SKM-1 (cell line): ENCODE measurements at regions not wholly inside any gene's neighbourhood (a gene's known extent, or its start where the extent isn't known, plus 50 kb on each side); places are given as distances from the start of the nearest gene placed in this dataset.

ENCODE experiments used
- DNase-seq: peaks from one replicate; lab custom pipeline; 2025; ENCODE audit not compliant: unreplicated experiment; lab: John Stamatoyannopoulos, UW

DNA sequence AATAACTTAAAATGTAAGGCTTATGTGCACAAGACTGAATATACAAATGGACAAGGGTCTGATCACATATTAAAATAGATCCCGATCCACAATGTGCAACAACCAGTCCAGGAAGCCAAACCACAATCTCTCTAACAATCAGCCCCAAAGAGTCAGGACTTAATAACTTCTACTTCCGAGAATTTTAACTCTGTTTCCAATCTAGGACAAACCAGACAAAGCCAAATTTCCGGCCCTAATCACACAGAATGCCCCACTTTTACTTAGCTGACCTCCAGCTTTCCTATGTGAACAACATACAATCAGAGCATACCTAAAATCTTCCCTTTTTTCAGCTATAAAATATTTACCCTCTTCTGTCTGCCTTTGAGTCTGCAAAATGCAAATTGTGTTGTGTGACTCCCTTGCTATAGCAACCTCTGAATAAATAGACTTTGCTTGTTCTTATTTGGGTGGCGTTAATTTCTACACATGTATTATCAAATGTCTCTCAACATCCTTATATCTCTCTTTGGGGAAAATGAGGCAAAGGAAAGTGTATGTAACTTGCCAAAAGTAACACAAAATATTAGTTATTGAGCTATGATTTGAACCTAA, 381.9 kb upstream of the MC4R start:
- DNase-seq = no peak

DNA sequence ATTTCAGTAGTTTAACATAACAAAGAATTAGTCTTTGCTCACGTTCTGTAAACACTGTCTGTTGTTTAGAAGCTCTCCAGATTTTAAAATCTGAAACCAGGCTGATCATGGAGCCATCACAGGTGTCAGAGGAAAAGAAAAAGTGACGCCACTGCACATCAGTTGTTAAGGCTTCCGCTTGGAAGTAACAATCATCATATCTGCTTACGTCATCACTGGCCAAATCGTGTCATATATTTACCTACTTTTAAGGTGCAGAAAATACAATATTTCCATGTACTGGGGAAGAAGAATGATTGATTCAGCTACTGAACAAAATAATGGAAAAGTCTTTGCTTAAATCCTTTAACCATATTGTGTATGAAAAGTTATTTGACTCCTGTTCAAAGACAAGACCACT, 382.6 kb upstream of the MC4R start:
- no peak for DNase-seq

DNA sequence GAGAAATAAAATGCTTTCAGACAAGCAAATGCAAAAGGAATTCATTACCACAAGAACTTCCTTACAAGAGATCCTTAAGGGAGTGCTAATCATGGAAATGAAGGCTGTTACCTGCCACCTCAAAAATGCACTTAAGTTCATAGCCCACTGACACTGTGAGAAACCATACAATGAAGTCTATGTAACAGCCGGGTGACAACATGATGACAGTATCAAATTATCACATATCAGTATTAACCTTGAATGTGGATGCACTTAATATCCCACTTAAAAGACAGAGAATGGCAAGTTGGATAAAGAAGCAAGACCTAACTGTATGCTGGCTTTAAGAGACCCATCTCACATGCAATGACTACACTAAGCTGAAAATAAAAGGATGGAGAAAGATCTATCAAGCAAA, 403.4 kb upstream of the MC4R start:
- no peak for DNase-seq

DNA sequence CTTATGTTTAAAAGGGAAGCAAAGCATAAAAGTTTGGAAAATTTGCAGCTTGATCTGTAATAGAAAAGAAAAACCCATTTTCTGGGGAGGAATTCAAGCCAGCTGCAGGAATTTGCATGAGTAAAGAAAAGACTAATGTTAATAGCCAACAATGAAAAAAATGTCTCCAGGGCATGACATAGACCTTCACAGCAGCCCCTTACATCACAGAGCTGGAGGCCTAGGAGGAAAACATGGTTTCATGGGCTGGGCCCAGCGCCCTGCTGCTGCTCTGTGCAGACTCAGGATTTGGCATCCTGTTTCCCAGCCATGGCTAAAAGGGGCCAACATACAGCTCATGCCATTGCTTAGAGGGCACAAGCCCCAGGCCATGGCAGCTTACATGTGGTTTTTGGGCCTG, 411.6 kb upstream of the MC4R start:
- no peak for DNase-seq

DNA sequence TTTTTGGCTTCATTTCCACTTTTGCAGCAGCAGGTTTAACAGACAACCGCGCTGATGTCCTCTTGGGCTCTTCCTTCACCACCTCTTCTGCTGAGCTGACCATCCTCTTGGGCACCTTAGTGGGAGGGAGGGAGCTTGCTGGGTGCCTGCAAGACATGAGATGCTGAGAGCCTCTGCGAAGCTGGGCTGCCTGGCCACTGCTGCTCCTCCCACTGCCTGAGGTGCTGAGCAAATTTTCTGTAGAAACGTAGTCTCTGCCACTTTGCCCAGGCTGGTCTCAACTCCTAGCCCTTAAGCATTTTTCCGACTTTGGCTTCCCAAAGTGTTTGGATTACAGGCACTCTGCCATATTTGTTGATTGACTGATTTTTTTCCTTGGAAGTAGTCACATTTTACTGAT, 422.2 kb upstream of the MC4R start:
- DNase-seq = no peak

DNA sequence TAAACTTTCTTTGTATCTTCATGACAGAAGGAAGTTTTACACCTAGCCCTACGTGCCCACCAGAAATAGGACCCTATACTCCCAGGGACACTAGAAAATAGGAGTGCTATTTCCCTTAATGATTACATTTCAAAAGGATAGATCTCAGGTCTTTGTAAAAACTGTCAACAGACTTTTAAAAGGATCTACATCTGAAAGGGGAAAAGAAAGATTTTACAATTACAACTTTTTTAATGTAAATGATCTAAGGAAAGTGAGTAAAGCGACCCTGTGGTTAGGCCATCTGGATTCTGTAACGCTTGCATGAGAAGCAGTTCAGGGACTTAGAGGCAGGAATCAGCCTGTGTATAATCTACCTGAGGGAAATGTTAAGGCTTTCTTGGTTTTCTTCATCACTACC, 431.8 kb upstream of the MC4R start:
- DNase-seq = no peak

DNA sequence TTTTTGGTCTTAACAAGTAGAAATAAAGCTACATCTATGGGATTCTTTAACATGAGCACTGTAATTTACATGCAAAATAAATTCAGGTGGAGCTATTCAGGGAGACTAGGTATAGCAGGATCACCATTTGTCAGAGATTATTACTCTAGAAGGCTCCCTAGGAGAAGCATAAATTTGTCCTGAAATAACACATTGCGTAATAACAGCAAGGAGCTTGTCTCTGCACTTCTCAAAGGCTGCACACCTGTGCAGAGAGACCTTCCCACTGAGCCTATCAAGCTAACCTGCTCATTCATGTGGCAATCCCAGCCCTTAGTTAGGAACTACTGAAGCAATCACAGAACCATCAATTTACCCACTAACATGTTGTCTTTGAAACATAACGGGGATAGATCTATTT, 437.4 kb upstream of the MC4R start:
- DNase-seq = no peak

DNA sequence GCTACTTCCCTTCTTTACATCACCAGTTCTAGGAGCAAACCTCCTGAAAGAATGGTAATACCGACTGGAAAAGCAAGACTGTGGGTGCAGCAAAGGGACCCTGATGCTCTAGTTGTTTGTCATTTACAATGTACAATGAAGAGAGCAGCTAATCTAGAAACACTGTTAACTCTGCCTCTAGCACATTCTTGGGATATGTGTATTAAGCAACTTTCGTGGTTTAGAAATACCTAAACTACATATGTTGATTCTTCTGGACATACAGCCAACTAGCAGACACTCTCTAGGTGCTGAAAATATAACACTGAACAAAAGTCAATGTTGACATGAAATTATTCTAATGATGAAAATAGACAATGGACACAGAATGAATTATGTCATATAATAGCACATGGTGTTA, 440.3 kb upstream of the MC4R start:
- no peak for DNase-seq

DNA sequence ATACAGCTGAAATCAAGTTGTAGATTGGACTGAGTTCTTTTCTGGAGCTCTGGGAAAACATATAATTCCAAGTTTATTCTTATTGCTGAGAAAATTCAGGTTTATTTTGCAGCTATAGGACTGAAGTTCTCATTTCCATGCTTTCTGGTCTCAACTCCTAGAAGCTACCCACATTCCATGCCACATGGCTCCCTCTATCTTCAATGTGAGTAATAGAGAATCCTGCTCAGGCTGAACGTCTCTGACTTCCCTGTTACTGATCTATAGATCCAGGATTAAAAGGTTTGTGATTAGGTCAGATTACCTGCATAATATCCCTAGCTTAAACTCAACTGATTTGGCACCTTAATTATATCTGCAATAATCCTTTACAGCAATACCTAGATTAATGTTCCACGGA, 453.8 kb upstream of the MC4R start:
- no peak for DNase-seq

DNA sequence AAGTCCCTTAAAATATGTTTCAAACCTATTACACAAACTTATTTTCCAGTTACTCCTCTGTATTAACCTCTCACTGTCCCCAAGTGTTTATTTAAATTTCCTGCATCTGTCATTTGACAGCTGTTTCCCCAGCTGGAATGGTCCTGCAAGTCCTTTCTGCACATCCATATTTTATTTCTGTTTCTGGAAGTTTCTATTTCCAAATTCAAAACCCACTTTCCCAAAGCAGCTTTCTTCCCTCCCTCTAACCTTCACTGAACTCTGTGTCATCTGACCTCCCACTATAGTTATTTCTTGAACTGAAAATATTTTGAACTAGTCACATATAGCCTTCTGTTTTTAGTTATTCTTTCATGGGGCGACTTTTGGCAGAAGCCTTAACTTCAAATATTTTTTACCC, 459.4 kb upstream of the MC4R start:
- DNase-seq = no peak

DNA sequence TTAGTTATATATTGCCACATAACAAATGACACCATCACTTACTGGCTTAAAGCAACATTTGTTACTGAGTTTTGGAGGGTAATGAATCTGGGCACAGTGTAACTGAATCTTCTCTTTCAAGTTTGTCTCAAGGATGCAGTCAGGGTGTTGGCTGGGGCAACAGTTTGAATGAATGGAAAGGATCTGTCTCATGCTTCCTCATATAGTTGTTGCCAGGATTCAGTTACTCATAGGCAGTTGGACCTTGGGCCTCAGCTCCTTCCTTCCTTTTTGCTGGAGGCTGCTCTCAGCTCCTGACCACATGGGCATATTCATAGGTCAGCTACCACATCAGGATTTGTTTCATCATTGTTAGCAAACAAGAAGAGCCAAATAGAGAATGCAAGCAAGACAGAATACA, 466.1 kb upstream of the MC4R start:
- peak; percentile 27 for DNase-seq

DNA sequence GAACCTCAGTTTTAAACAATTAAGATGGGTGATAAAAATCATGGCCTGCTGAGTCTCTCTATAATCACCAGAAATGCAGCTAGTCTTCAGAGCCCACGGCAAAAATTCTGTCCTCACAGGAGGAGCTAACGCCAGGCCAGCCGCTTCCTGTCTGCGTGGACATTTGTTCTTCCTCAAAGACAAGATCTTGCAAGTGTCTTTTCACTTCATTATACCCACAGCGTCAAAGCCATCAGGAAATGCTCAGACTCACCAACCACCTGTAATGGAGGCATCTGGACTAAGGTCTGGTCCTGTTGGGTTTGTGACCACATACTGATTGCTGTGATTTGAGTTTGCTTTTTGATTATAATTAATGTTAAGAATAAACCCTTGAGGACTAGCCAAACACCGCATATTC, 473.8 kb upstream of the MC4R start:
- no peak for DNase-seq

DNA sequence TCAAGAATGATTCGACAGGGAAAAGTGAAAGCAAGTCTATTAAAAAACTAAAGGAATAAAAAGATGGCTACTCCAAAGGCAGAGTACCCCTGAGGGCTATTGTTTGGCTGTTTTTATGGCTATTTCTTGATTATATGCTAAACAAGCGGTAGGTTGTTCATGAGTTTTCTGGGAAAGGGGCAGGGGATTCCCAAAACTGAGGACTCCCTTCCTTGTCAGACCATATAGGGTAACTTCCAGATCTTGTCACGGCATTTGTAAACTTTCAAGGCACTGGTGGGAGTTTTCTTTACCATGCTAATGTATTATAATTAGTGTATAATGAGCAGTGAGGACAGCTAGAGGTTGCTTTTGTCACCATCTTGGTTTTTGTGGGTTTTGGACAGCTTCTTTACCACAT, 474.9 kb upstream of the MC4R start:
- DNase-seq = no peak

DNA sequence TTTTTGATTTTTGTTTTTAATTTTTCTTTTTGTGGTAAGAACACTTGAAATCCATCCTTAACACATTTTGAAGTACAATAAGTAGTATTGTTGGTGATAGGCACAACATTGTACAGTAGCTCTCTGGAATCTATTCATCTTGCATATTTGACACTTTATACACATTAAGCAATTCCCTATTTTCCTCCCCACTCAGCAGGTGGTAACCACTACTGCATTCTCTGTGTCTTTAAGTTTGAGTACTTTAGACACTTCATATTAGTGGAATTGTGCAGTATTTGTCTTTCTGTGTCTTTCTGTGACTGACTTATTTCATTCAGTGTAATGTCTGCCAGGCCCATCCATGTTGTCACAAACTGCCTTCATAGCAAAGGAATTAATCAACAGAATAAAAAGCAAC, 471.7 kb upstream of the CDH20 start:
- no peak for DNase-seq

DNA sequence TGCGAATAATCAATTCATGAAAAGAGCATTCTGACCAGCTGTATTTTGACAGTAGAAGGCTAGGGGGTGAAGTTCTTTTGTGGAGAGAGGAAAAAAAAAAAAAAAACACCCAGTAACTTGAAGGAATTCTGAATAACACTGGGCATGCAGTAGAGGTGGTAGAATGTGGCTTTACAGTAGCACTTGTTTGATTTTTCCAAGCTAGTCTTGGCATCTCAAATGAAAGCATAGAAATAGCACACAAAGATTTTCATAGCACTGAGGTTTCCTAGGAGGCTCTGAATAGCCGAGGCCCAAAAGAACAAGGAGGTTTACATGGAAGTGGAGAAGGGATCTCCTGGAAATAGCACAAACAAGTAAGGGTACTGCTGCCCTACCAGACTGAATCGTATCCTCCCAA, 470.2 kb upstream of the CDH20 start:
- no peak for DNase-seq

DNA sequence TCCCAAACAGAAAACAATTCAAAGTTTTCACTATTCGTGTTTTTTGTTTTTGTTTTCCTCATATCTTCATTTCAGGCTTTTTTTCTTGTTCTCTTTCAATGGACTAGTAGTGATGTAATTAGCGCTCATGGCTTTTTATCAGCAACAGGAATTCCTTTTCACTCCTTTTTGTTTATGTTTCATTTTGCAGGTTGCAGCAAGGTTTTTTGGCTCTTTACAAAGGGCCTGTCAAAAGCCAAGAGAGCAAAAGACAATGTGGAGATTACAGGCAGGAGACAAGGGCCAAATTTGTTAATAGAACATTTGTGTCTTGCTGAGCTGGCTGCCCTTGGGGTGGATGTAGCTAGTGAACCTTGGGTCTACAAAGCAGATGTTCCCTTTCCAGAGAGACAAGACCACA, 467.4 kb upstream of the CDH20 start:
- DNase-seq = no peak

DNA sequence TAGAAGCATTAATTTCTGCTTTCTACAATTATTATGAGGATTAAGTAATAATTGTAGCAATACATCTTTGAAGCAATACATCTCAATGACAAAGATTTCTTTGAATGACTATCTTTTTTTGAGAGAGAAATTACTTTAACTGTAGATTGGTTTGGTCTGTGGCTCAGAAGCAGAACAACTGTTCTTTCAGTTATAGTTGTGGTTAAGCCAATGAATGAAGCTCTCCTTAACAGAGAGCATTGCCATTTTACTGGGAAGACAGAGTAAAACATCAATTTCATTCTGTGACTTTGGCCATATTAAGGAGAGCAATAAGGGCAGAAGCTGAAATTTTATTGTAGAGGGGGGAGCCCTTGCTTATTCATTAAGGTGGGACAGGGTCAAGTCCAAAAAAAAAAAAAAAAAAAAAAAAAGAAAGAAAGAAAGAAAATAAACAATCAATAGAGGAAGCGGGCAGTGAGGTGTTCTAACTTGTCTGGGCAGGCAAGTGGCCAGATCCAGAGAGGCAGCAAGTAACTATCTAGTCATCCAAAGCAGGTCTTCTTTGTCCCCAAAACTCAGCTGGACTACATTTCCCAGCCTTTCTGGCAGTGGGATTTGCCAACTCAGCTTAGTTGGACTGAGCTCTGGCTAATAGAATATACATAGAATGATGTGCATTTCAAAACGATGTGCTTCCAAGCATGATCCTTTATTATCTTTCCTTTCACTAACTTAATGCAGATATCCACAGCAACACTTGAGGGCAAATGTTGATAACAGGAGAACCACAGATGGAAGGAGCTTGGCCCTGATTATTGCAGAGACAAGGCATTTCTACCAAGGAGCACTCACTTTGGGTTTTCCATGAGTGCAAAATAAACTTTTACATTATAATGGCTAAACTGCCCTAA, 462.7 kb upstream of the CDH20 start:
- no peak for DNase-seq

DNA sequence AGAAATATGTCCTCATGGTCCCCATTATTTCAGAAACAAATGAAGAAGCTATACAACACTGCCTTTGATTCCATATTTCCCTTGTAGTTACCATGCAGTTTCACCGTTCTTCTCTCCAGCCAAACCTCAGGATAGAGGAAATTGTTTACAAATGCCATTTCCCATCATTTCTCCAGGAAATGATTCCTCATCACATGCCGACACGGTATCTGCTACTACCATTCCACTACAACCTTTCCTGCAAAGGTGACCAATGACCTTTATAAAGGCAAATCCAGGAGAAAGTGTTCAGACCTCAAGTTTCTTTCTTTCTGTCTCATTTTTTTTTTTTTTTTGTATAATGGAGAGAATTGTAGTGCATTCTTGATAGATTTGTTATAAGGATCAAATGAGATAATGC, 460.8 kb upstream of the CDH20 start:
- DNase-seq = no peak

DNA sequence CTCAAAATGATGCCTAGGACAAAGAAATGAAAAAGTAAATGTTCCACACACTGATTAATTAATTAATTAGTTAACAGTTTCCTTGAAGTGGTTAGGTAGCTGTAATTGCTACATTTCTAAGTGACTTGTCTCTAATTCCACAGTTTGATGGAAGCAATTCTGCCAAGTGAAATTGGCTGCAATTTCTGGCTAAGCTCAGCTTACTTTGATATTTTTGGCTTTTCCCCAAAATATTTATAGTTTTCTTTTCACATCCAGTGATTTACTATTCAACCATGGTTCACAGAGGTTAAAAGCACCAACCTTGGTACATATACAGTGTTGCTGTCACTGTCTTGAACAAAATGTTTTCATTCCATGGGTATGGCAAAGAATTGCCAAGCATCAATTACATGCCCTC, 459.5 kb upstream of the CDH20 start:
- no peak for DNase-seq

DNA sequence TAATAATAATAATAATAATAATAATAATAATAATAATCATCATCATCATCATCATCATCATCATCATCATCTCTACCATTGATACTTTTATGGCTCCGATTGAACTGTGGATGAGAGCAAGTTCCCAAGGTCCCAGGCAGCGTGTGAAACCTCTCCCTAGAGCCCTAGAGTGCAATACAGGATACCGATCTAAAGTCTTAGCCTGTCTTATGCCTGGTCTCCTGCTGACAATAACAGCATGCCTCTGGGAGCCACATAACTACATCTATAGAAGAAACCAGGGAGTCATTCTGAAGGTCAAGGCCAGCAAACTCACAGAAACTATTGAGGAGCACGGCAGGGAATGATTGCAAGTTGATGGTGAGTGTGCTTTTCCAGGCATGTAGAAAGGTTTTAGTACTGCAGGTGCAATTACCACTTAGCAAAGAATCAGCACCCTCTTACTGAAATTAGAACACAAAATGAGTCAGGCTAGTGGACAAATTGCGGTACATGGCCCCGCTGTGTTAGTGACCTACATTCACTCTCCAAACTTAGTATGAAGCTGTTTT, 457.2 kb upstream of the CDH20 start:
- no peak for DNase-seq

DNA sequence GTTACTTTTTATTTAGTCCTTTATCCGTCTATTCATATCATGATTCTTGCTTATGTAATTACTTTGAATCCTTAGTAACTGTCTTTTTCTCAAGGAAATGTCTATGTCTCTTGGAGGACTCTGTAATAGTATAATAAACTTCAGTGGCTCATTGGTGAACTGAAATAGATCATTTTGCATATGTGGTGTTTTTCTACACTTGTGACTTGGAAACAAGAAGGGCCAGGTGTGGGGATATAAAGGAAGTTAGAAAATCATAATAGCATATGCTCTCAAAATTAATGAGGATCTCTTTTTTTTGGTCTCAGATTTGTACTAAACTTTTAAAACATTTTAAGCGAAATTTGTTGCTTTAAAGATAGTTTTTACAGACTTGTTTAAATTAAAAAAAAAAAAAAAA, 453.0 kb upstream of the CDH20 start:
- no peak for DNase-seq

DNA sequence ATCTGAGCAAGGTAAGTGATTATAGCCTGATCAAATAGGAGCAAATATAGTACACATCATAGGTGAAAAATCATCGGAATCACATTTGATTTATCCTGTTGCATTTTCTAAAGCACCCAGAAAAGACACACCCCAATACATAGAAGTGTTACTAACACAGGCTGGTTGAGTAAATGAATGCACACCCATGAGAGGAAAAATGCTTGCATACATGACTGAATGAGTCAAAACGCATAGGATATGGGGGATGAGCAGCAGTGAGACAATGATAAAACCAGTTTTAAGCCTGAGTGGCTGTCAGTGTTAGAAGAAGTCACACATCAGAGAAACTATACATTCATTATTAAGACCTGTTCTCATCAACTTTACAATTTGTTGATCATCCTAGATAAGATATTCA, 449.6 kb upstream of the CDH20 start:
- no peak for DNase-seq
